ENCODE measurements at regions not wholly inside any gene's neighbourhood (a gene's known extent, or its start where the extent isn't known, plus 50 kb on each side); places are given as distances from the start of the nearest gene placed in this dataset.

DNA sequence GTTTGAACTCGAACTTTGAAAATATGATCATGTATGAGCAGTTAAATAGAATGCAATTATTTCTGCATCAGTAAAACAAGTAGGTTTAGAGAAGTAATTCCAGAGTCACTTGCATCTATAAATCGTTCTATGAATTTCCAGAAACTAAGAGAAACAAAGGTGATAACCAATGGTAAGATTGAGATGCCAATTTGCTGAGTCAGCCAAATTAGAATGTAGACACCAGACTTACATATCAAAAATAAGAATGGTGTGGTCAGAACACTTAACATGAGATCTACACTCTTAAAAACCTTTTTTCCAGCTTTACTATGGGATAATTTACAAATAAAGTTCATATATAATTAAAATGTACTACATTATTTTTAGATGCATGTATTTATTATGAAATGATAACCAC, 1435.9 kb downstream of the OTOL1 start:
- TF ChIP-seq, protein P1, sequence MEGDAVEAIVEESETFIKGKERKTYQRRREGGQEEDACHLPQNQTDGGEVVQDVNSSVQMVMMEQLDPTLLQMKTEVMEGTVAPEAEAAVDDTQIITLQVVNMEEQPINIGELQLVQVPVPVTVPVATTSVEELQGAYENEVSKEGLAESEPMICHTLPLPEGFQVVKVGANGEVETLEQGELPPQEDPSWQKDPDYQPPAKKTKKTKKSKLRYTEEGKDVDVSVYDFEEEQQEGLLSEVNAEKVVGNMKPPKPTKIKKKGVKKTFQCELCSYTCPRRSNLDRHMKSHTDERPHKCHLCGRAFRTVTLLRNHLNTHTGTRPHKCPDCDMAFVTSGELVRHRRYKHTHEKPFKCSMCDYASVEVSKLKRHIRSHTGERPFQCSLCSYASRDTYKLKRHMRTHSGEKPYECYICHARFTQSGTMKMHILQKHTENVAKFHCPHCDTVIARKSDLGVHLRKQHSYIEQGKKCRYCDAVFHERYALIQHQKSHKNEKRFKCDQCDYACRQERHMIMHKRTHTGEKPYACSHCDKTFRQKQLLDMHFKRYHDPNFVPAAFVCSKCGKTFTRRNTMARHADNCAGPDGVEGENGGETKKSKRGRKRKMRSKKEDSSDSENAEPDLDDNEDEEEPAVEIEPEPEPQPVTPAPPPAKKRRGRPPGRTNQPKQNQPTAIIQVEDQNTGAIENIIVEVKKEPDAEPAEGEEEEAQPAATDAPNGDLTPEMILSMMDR (IDR thresholded peaks at IDR 0.05) = no peak
- TF ChIP-seq EP300 (IDR thresholded peaks at IDR 0.05) = no peak
- TF ChIP-seq POLR2A (IDR thresholded peaks at IDR 0.05) = no peak
- TF ChIP-seq POLR2AphosphoS5 (IDR thresholded peaks at IDR 0.05) = no peak
